Fibroblast of skin of left quadriceps (primary cell): ENCODE measurements at regions not wholly inside any gene's neighbourhood (a gene's known extent, or its start where the extent isn't known, plus 50 kb on each side); places are given as distances from the start of the nearest gene placed in this dataset.

Experiments used
- DNase-seq, 2 experiments: peaks; one replicate each; pipeline ENCODE4 v3.0.0-alpha.2; 2013; ENCODE audit warnings: low read depth in 2 of 2

DNA sequence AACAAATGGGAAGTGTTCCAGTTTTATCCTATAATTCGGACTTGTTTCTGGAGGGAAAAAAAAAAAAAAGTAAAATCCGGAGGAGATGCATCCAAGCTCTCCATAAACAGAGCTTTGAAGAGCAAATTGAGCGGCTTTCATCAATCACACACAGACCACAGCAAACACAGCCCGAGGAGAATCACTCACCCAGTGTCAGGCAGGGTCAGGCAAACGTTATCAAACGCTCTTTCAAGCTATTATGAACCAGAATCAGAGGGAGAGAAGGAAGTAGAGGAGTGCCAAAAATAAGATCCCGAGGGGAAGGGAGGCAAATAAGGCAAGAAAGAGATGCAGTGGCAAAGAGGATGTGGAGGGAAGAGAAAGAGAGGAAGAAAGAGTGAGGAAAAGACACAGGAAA lies 188.3 kb upstream of the CAMK1G start:
- no peak for DNase-seq

DNA sequence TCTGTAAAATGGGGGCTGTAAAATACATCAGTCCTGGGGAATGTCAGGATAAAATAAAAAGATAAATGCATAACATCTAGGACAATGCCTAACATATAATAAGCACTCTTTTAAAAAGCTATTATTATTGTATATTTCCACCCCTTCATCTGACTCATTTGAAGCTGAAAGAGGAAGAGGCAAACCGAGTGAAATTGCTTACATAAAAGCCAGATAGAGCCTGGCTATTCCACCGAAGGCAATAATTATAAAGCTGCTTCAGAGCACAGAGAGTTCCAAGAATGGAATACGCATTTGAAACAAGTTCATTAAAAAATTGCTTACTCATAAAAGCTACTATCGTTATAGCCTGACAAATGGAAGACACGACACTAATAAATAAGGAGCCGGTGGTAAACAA lies 186.1 kb upstream of the CAMK1G start:
- DNase-seq, result no peak

DNA sequence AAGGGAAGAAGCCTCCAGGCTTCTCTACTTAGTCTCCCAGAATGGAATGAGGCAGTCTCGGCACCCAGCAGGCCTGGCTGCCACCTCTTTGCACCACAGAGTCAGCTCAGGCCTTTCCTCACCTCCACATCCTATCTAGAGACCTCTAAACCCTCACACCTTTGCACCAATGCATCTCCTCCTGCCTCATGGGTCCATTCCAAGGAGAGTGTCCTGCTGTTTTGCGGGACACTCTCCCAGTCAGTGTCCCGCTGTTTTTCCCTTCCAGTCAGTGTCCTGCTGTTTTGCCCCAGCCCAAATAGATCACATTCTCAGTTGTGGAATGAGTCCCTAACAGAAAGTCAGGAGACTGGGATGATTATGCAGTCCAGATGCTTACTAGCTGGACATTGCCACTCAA lies 185.6 kb upstream of the CAMK1G start:
- no peak for DNase-seq

DNA sequence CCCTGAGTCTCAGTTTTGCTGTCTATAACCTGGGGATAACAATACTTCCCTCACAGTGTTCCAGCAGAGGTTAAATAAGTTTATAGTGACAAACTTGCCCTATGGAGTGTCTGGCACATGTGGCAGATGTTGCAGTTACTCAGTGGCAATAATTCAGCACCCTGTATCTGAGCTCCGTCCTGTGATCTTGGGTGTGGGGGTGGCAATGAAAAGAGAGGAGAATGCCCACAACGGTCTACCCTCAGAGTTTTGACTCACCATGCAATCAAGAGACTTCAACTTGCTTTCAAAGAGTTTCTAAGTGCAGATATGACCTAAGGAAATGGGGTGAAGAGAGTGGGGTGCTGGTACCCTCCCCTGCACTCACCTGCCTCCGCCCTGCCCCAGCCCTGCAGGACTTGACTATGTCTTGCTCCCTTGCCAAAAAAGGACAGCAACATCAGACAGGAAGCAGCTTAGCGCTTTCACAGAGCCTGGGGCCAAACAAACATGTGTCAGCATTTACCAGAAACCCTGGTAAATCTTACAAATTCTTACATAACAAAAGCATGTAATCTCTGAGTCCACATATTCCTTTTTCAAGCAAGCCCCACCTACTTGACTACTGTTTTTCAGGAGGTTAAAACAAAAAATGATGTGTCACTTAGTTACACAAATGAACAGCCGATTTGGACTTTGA lies 185.1 kb upstream of the CAMK1G start:
- DNase-seq, result peak; percentile 84 to 86

DNA sequence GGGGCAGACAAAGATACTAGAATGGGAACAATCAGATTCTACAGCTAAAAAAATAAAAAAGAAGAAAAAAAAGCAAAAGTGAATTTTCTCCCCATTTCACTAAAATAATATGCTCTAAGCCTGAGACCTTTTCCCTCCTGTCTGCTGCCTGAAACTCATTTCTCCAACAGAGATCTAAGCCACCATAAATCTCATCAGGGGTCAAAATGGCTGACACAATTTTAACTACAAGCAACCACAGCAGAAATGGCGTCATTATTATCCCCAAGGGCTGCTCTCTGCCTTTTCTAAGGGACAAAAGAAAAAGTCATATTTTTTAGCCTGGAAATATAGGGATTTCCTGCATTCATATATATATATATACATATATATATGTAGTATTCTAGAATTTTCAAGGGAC lies 183.7 kb upstream of the CAMK1G start:
- DNase-seq, result no peak

DNA sequence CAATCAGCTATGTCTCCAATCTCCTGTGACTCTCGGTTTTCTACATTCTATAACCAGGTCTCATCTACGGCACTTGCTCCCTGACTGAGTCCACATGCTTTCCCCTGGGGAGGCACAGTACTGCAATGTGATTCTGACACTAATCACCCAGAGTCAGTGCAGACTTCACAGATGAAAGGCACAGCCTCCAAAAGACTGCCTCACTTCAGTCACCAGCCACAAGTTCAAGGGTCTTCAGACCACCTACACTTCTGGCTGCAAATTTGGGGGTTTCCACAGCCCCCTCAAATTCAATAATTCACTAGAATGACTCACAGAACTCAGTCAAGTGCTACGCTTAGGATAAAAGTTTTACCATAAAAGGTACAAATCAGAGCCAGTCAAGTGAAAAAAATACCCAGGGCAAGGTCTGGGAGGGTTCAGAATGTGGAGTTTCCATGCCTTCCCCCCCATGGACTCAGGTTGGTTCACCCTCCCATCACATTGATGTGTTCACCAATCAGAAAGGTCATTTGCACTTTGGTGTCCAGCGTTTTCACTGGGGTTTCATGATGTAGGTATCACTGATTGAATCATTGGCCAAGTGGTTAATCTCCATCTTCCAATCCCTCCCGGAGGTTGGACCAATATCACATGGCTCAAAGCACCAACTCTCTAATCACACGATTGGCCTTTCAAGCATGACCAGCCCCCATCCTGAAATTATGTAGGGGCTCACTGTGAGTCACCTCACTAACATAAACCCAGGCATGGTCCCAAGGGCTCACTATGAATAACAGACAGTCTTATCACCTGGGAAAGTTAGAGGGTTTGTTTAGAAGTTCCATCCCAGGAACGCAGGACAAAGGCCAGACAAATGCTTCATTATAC lies 182.9 kb upstream of the CAMK1G start:
- DNase-seq, result no peak

DNA sequence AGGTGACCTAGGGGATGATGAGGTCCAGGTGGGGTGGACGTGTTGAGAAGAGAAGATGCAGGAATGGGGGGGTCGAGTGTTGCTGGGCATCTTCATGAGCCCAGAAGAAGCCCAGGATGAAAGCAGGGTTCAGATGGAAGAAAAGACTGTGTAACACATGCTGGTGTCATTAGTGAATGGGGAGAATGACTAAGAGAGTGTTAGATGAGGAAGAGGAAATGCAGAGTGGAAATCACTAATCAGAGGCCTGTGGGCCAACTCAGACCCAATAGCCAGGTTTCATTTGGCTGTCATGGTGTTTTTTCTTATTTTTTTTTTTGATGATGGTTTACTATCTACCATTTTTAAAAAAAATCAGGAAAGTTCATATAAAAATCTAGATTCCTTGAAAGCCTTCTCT lies 180.8 kb upstream of the CAMK1G start:
- no peak for DNase-seq

DNA sequence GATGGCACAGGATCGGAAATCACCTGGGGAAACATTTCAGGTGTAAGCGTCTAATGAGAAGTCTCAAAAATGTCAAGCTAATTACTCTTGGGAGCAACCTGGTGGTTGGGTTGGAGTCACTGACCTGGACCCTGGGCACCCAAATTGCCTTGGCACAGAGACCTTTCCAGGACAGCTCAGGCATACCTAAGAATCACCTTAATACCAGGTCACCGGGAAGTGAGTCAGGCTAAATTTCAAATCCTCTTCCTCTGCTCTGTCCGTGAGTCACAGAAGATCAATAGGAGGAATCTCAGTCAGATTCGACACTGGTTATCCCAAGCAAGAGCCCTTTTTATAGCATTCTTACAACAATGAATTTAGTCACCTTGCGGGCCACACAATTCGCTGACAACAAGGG lies 179.6 kb upstream of the CAMK1G start:
- no peak for DNase-seq

DNA sequence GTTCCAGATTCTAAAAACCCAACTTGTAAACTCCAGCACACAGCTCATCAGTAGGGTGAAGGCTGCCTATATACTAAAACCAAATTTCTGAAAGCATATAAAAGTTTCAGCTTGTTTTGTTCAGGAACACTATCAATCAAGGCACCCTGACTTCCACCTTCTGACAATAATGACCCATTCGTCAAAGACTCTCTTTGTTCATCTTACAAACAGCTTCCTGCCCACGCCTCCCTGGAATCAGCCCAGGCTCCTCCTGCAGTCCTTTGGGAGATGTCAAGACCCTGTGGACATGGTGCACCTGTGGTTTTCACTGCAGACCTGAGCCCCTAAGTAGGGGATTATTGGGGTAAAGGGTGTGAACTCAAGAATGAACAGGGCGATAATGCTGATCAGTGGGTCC lies 178.9 kb upstream of the CAMK1G start:
- no peak for DNase-seq

DNA sequence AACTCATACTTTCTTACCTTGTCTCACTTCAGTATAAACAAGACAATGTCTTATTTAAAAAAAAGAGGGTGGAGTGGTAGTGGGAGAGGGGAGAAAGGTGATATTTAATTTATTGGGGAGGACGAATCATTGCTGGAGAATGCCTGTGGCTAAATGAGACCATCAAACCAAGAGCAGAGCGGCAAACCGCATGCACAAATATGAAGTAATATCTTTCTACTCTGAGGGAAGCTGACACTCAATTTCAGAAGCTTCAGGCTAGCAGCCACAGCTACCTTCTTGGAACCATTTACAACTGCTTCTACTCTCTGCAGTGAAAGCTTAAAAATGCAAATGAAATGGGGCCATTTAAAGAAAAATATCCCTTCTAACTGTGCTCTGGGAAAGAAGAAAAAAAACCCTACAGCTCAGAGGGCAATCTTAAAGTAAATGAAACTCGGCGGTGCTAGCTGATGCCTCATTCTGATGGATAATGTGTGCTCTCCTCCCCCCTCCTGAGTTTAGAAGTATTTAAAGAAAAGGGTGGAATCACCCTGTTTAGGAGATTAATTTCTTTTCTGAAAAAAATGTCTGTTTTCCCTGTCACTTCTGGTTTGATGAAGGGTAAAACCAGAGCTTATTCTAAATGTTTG lies 178.2 kb upstream of the CAMK1G start:
- peak; percentile 71 to 75 for DNase-seq

DNA sequence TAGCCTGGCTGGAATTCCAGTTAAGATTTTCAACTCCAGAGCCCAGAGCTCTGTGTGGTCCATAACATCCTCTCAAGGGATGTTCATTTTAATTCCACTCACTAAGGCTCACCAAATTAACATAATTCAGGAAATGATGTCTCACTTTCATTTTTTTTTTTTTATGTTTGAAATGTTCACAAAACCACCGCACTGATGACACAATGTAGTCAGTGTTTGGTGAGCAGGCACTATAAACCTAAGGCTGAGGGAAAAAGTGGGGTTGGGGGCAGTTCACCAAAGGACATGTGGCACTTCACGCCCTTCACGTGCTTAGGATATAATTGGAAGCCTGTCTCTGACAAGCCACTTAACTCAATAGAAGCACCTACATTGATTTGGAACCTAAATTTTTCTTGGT lies 177.3 kb upstream of the CAMK1G start:
- peak; percentile 81 to 83 for DNase-seq

DNA sequence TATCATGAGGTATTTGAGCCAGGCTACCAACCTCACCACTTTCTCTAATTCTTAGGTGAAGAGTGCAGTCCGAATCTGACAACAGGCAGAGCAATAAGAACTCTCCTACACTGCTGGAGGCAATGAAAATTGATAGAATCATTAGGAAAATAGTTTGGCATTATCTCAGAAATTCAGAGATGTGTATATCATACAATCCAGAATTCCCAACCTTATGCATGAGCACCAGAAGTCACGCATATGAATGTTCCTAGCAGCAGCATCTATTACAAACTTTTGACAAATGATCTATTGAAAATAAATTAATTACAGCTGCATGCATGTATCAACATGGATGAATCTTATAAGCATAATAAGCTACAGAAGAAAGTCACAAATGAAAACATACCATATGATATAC lies 176.9 kb upstream of the CAMK1G start:
- DNase-seq, result peak; percentile 75 to 79

DNA sequence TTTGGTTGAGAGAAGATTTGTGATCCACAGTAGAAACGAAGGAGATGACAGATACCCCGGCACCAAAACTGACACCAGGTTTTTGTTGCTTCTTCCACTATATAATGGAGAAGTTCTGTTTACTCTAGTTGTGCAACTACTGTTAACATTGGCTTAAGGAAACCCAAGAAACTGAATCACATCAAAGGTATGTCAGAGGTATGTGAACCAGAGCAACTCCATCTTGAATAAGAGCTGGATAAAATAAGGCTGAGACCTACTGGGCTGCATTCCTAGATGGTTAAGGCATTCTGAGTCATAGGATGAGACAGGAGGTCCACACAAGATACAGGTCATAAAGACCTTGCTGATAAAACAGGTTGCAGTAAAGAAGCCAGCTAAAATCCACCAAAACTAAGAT lies 173.7 kb upstream of the CAMK1G start:
- DNase-seq, result peak; percentile 76 to 77

DNA sequence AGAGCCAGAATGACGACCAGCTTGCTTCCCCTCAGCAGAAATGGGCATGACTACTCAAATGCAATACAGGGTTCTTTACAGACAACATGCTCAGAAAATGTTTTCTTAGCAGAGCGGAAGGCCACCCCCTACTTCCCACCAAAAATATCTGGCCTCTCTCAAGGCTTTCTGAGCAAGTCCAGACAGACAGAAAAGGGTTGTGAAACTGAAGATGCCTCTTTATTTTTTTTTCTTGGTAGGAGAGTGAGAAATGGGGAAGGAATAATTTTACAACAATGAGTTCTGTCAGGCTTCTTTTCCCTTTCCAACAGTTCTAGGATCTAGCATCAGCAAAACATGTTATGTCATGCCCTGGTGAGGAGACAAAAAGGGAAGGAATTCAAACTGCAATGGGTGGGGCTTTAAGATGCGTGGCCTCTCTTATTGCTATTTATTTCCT lies 172.0 kb upstream of the CAMK1G start:
- DNase-seq, result no peak

DNA sequence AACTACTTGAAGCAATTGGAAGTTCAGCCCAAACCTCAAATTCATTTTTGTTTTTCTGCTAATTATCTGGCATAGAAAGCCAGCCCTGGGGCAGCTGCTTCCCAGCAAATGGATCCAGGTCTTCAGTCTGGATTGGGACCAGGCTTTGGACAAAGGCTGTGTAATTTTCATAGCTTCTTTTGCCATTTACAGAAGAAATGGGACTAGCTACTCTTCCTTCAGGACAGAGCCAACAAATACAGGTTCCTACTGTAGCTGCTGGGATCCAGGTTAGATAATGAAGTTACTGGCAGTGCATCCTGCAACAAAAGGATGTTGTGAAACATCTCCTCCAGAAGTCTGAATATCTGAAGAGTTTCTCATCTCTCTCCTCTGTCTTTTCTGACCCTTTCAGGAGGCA lies 171.5 kb upstream of the CAMK1G start:
- no peak for DNase-seq

DNA sequence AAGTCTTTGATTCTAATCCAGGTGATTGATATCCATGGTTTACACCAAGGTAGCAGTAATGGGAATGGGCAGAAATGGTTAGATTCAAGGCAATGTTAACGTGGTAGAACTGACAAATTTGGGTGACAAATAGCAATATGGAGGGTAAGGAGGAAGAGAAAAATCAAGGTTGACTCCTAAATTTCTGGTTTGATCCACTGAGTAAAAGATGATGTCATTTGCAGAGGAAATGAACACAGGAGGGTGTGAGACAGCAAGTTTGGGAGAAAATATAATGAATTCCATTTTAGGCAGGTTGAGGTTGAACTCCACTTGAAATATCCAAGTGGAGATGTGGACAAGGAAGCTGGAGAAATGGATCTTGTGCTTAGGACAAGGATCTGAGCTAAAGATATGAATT lies 170.9 kb upstream of the CAMK1G start:
- DNase-seq, result no peak

DNA sequence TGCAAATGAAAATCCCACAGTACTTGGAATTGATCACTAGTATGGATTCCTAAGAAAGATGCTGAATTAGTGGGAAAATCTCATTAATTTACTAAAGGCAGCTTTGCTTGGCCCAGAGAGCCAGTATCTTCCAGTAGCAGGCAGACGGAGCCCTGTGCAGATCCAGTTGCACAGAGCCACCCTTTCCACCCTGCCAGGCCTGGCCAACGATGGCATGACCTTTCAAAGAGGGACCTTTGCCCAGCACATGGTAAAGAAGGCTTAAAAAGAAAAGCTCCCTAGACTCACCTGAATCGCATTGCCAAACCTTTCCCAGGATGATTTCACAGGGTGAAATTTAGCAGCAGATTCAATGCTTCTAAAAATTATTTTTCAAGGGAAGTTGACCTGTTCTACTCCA lies 170.5 kb upstream of the CAMK1G start:
- DNase-seq, result no peak

DNA sequence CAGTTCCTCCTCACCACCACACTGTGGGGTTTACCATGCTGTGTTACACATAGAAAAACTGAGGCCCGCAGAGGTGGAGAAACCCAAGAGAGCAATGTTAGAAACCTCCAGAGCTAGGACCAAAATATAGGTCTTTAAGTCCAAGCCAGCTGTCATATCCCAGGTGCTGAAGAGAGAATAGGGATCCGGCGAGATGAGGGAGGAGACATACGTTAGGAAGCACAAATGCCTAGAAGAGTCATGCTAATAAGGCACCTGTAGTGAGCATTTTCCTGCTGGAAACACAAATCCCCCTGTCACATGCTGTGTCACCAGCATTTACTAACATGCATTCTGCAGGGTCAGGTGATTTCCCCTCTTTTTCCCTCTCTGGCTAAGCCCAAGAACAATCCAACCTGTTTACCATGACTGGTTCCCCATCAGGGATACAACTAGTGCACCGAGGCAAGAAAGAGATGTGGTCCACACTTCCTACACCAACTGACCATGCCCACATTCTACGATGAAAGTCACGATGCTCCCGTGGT lies 168.6 kb upstream of the CAMK1G start:
- DNase-seq, result no peak

DNA sequence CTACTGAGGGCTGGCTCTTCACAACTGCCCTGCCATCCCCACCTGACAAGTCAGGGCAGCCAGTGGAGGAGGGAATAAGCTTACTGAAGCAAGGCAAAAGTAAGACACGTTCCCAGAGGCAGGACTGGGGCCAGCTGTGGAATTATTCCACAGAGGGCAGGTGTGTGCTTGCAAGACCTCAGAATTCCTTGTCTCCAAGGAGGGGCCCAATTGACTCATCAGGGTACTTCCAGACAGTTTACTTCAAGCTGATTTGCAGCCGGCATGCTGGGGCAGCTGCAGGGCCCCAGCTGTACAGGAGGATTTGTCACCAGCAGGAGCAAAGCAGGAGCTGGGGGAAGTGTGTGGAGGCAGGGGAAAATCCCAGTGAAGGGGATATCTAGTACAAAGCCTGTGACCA lies 167.5 kb upstream of the CAMK1G start:
- no peak for DNase-seq

DNA sequence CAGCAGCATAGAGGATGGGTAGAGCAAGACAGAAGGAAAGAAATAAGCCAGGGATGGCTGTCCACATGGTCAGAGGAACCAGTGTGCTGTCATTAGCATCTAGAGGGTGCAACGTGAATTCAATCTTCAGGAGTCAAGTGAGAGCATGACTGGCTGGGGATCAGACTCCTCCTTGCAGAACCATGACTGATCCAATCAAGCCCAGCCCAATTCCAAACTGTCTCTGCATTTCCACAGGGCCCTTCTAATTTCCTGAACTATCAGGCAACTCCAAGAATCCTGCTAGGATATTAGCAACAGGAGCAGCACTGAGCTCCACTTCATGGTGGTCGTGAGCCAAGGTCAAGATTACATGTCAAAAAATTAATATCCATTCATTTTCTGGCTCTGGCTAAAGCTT lies 166.8 kb upstream of the CAMK1G start:
- DNase-seq, result no peak

DNA sequence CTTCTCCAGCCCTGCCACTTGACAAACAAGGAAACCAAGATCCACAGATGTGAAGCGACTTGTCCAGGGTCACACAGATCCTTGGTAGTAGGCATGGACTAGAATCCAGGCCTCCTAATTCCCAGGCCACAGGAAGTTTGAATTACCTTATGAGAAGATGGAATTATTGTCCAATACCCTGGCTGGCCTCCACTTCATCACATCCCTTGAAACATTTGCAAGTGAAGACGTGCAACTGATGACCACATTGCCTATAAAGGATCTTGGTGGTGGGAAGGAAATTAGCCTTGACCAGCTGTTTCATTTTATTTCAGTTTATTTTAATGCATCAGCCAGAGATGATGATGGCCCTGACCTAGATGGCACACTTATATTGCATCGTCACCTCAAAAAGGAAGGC lies 165.8 kb upstream of the CAMK1G start:
- no peak for DNase-seq

DNA sequence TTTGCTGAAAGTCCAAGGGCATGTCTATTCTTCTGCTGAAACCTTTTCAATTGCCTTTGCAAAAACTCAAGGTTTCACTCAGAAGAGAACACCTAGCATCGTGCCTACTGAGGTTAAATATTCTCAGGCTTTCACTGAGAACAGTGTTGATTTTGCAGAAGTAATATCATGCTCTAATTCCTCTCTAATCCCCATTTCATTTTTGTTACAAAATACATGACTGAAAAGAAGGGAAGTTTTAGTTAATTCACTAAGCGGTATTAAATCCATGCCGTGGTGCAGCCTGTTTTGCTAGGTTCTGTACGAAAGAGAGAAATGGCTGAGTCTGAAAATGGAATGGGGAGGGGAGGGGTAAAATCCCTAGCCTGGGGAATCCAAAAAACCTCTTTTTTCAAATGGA lies 163.2 kb upstream of the CAMK1G start:
- no peak for DNase-seq

DNA sequence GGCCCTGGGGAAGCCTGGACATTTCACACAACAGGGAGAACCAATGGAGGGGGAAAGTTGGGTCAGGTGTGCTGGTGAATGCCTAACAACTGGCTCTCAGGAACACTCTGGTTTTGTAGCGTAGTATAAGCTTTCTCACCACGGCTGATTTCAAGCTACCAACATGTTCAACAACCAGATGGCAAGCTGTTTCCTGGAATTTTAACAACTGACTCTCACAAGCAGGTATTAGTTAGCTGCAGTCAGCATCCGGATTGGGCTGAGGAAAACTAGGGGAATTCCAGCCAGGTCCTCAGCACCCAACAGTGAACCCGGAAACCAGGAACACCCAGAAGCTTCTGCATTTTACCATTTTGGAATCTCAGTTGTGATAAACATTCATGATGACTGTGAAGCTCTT lies 162.3 kb upstream of the CAMK1G start:
- DNase-seq, result no peak
